ENCODE measurements at regions not wholly inside any gene's neighbourhood (a gene's known extent, or its start where the extent isn't known, plus 50 kb on each side); places are given as distances from the start of the nearest gene placed in this dataset.

DNA sequence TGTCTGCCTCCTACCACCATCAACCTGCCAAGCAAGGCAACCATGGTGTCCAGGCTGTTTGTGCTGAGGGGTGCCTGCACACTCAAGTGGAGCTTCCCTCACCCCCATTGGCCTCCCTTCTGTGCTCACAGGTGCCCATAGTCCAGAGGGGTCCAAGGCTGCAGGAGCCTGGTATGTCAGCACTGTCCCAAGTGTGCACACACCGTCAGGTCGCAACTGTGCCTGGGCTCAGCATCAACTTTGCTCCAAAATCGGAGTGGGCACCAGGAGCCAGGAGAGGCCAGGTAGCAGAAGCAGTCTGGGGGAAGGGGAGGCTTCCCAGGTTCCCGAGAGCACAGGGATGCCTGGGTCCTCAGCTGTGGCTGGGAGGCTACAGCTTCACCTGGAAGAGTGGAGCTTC, 1528.2 kb upstream of the SLC39A10 start:
- H3K36me3 ChIP-seq (ENCODE audit: control insufficient read depth in 1 of 2, insufficient read depth in 2 of 2, low read length in 1 of 2): no peaks in the 10 kb centered on the region
- no peaks in the 10 kb centered on the region for H3K4me1 ChIP-seq (ENCODE audit: control insufficient read depth in 1 of 2, insufficient read depth in 2 of 2, low read length in 2 of 2)
- no peak overlapping the region for H3K4me3 ChIP-seq (ENCODE audit: low read length in 2 of 2)
- no peak overlapping the region for H3K27ac ChIP-seq (ENCODE audit: low read depth in 1 of 2, low read length in 2 of 2)
- no peaks in the 10 kb centered on the region for H3K9me3 ChIP-seq (ENCODE audit: control insufficient read depth, low read length)
- peak; percentile 38 for ATAC-seq (ENCODE audit: low FRiP score)
- no peak for DNase-seq
- WGBS, 2 donors: 85 to 86% methylated on average over 4 of the region's 4 CpGs
- no peaks in the 10 kb centered on the region for H3K27me3 ChIP-seq (ENCODE audit: control insufficient read depth in 1 of 2, insufficient read depth in 2 of 2, low read length in 1 of 2)
- intact Hi-C loops (cut with DNase I): no loop called here

DNA sequence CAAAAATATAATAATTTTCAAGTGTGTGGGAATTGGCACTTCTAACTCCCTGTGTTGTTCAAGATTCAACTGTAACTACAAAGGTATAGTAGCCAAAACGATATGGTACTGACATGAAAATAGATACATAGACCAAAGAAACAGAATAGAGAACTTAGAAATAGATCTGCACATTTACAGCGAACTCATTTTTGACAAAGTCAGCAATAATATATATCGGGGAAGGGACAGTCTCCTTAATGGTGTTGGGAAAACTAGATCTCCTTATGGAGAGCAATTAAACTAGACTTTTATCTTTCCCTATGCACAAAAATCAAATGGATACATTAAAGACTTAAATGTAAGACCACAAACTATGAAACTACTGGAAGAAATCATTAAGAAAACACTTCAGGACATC, 1530.6 kb upstream of the SLC39A10 start:
- Histone ChIP-seq H3K27ac (ENCODE audit: low read depth in 1 of 2, low read length in 2 of 2) (no peak overlapping the region), H3K4me1 (ENCODE audit: control insufficient read depth in 1 of 2, insufficient read depth in 2 of 2, low read length in 2 of 2) (no peaks in the 10 kb centered on the region), H3K4me3 (ENCODE audit: low read length in 2 of 2) (no peak overlapping the region), H3K9me3 (ENCODE audit: control insufficient read depth, low read length) (no peaks in the 10 kb centered on the region), H3K27me3 (ENCODE audit: control insufficient read depth in 1 of 2, insufficient read depth in 2 of 2, low read length in 1 of 2) (no peaks in the 10 kb centered on the region), H3K36me3 (ENCODE audit: control insufficient read depth in 1 of 2, insufficient read depth in 2 of 2, low read length in 1 of 2) (no peaks in the 10 kb centered on the region)
- intact Hi-C loops (cut with DNase I): no loop called here
- DNase-seq: no peak
- no peak for ATAC-seq (ENCODE audit: low FRiP score)
- 83 to 87% methylated on average over 3 of the region's 3 CpGs for WGBS, 2 donors

DNA sequence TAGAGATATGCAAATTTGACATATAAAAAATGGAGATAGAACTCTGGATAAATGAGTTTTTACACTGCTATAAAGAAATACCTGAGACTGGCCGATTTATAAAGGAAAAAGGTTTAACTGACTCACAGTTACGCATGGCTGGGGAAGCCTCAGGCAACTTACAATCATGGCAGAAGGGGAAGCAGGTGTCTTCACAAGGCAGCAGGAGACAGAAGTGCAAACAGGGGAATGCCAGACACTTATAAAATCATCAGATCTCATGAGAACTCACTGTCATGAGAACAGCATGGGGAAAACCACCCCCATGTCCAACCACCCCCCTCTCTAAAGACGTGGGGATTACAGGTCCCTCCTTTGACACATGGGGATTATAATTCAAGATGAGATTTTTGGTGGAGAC, 1540.2 kb upstream of the SLC39A10 start:
- whole genome bisulfite sequencing, 2 donors: 63 to 68% methylated on average over 3 of the region's 3 CpGs
- Histone ChIP-seq H3K9me3 (ENCODE audit: control insufficient read depth, low read length) (no peaks in the 10 kb centered on the region), H3K4me1 (ENCODE audit: control insufficient read depth in 1 of 2, insufficient read depth in 2 of 2, low read length in 2 of 2) (no peaks in the 10 kb centered on the region), H3K36me3 (ENCODE audit: control insufficient read depth in 1 of 2, insufficient read depth in 2 of 2, low read length in 1 of 2) (no peaks in the 10 kb centered on the region), H3K4me3 (ENCODE audit: low read length in 2 of 2) (no peak overlapping the region), H3K27ac (ENCODE audit: low read depth in 1 of 2, low read length in 2 of 2) (no peak overlapping the region), H3K27me3 (ENCODE audit: control insufficient read depth in 1 of 2, insufficient read depth in 2 of 2, low read length in 1 of 2) (no peaks in the 10 kb centered on the region)
- no peak for DNase-seq
- no peak for ATAC-seq (ENCODE audit: low FRiP score)
- intact Hi-C loops (cut with DNase I): no loop called here

DNA sequence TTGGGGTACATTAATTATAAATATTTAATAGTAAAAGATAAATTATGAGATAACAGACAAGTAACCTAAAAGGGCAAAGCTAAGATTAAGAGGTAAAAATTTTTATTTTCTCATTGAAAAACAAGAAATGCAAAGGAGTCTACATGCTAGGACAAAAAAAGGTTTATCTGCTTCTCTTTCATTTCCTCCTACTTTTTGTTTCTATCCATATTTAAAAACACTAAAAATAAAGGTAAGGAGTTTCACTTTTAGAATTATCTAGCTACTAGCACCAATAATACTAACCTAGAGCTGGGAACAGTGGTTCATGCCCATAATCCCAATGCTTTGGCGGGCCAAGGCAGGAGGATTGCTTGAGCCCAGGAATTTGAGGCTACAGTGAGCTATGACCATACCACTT, 1551.7 kb upstream of the SLC39A10 start:
- no peak overlapping the region for H3K27ac ChIP-seq (ENCODE audit: low read depth in 1 of 2, low read length in 2 of 2)
- ATAC-seq (ENCODE audit: low FRiP score) (no peak), DNase-seq (no peak)
- no peaks in the 10 kb centered on the region for H3K4me1 ChIP-seq (ENCODE audit: control insufficient read depth in 1 of 2, insufficient read depth in 2 of 2, low read length in 2 of 2)
- H3K4me3 ChIP-seq (ENCODE audit: low read length in 2 of 2): no peak overlapping the region
- no peaks in the 10 kb centered on the region for H3K27me3 ChIP-seq (ENCODE audit: control insufficient read depth in 1 of 2, insufficient read depth in 2 of 2, low read length in 1 of 2)
- no peaks in the 10 kb centered on the region for H3K36me3 ChIP-seq (ENCODE audit: control insufficient read depth in 1 of 2, insufficient read depth in 2 of 2, low read length in 1 of 2)
- WGBS, 2 donors: 96% methylated on average over 1 of the region's 1 CpG
- H3K9me3 ChIP-seq (ENCODE audit: control insufficient read depth, low read length): no peaks in the 10 kb centered on the region
- intact Hi-C loops (cut with DNase I): no loop called here

DNA sequence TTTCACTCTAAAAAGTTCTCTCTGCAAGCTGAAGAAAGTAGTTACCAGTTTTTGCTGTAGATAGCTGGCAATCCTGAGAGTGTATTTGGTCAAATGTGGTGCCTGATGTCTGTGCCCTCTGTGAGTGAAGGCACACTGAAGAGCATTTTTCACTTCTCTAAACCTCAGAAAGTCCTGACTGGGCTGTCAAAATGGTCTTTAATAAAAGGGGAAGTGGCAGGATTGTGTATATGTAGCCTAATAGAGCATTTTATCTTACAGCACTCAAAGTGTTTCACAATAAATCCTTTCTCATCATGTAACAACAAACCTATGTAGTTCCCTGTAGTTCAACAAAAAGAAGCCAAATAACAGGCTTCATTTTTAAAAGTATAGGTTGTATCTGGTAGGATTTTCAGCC, 1552.3 kb upstream of the SLC39A10 start:
- H3K27me3 ChIP-seq (ENCODE audit: control insufficient read depth in 1 of 2, insufficient read depth in 2 of 2, low read length in 1 of 2): no peaks in the 10 kb centered on the region
- H3K4me1 ChIP-seq (ENCODE audit: control insufficient read depth in 1 of 2, insufficient read depth in 2 of 2, low read length in 2 of 2): no peaks in the 10 kb centered on the region
- H3K27ac ChIP-seq (ENCODE audit: low read depth in 1 of 2, low read length in 2 of 2): no peak overlapping the region
- DNase-seq (no peak), ATAC-seq (ENCODE audit: low FRiP score) (no peak)
- no peak overlapping the region for H3K4me3 ChIP-seq (ENCODE audit: low read length in 2 of 2)
- intact Hi-C loops (cut with DNase I): no loop called here
- H3K9me3 ChIP-seq (ENCODE audit: control insufficient read depth, low read length): no peaks in the 10 kb centered on the region
- H3K36me3 ChIP-seq (ENCODE audit: control insufficient read depth in 1 of 2, insufficient read depth in 2 of 2, low read length in 1 of 2): no peaks in the 10 kb centered on the region

DNA sequence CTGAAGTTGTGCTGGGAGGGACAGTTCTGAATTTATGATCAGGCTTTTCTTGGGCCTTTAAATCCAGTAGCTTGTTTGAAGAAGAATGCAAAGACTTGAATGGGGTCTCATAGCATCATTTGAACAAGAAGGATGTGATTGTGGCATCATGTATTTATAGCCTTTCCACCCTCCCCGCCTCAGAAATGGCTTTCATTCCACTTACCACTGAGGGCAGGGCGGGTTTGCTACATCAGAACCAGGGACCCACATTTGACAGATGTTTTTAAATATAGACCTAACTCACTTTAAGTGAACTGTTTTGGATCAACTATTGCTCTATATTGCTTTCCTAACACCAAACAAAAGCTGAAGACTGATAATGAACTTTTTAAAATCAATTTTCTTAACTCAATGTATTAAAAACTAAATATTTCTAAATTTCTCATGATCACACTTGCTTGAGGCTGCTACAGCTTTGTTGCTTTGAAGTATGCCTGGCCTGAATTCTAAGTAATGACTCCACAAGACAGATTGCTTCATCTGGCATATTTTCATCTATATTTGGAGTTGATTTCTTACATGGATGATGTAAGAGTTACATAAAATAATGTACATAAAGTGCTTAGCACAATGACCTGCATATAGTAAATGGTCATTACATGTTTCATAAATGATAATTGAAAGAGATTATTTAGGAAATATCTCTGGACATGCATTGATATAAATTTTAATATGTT, 1552.9 kb upstream of the SLC39A10 start:
- ATAC-seq (ENCODE audit: low FRiP score) (no peak), DNase-seq (no peak)
- H3K27me3 ChIP-seq (ENCODE audit: control insufficient read depth in 1 of 2, insufficient read depth in 2 of 2, low read length in 1 of 2): no peaks in the 10 kb centered on the region
- H3K4me3 ChIP-seq (ENCODE audit: low read length in 2 of 2): no peak overlapping the region
- intact Hi-C loops (cut with DNase I): no loop called here
- H3K36me3 ChIP-seq (ENCODE audit: control insufficient read depth in 1 of 2, insufficient read depth in 2 of 2, low read length in 1 of 2): no peaks in the 10 kb centered on the region
- no peak overlapping the region for H3K27ac ChIP-seq (ENCODE audit: low read depth in 1 of 2, low read length in 2 of 2)
- H3K4me1 ChIP-seq (ENCODE audit: control insufficient read depth in 1 of 2, insufficient read depth in 2 of 2, low read length in 2 of 2): no peaks in the 10 kb centered on the region
- no peaks in the 10 kb centered on the region for H3K9me3 ChIP-seq (ENCODE audit: control insufficient read depth, low read length)
- WGBS, 2 donors: 39 to 62% methylated on average over 2 of the region's 2 CpGs

DNA sequence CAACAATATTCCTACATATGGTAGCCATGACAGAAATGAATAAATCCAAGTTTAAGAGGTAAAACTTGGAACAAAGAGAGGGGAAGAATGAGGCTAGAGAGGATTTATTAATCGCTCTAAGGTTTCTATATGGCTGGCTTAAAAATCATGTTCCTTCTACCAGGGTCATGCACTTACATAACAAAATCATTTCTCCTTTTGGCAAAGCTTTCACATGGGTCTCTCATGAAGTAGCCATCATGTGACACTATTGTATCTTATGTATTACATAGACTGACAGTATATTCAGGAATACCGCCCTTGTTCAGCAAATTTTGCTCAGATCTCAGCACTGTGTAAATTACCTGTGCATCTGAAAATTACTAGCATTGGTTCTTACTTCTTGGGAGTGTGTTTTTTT, 1554.5 kb upstream of the SLC39A10 start:
- Histone ChIP-seq H3K27me3 (ENCODE audit: control insufficient read depth in 1 of 2, insufficient read depth in 2 of 2, low read length in 1 of 2) (no peaks in the 10 kb centered on the region), H3K4me1 (ENCODE audit: control insufficient read depth in 1 of 2, insufficient read depth in 2 of 2, low read length in 2 of 2) (no peaks in the 10 kb centered on the region), H3K9me3 (ENCODE audit: control insufficient read depth, low read length) (no peaks in the 10 kb centered on the region), H3K27ac (ENCODE audit: low read depth in 1 of 2, low read length in 2 of 2) (no peak overlapping the region), H3K36me3 (ENCODE audit: control insufficient read depth in 1 of 2, insufficient read depth in 2 of 2, low read length in 1 of 2) (no peaks in the 10 kb centered on the region), H3K4me3 (ENCODE audit: low read length in 2 of 2) (no peak overlapping the region)
- WGBS, 2 donors: 95 to 97% methylated on average over 2 of the region's 2 CpGs
- DNase-seq (no peak), ATAC-seq (ENCODE audit: low FRiP score) (no peak)
- intact Hi-C loops (cut with DNase I): no loop called here

DNA sequence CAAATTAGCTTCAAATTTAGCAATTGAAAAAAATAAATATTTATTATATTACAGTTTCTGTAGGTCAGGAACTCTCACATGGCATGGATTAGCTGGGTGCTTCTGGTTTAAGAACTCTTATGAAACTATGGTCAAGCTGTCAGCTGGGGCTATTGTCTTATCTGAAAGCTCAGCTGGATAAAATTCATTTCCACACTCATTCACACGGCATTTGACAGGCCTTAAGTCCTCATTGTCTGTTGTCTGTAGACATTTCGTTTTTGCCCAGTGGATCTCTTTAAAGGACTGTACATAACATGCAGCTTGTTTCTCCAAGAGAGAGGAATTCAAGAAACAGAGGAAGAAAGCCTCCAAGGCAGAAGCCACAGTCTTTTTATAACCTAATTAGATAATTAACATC, 1556.8 kb upstream of the SLC39A10 start:
- Histone ChIP-seq H3K9me3 (ENCODE audit: control insufficient read depth, low read length) (no peaks in the 10 kb centered on the region), H3K4me1 (ENCODE audit: control insufficient read depth in 1 of 2, insufficient read depth in 2 of 2, low read length in 2 of 2) (no peaks in the 10 kb centered on the region), H3K36me3 (ENCODE audit: control insufficient read depth in 1 of 2, insufficient read depth in 2 of 2, low read length in 1 of 2) (no peaks in the 10 kb centered on the region), H3K27ac (ENCODE audit: low read depth in 1 of 2, low read length in 2 of 2) (no peak overlapping the region), H3K27me3 (ENCODE audit: control insufficient read depth in 1 of 2, insufficient read depth in 2 of 2, low read length in 1 of 2) (no peaks in the 10 kb centered on the region), H3K4me3 (ENCODE audit: low read length in 2 of 2) (no peak overlapping the region)
- no peak for DNase-seq
- WGBS, 2 donors: 48 to 59% methylated on average over 2 of the region's 2 CpGs
- intact Hi-C loops (cut with DNase I): no loop called here
- ATAC-seq (ENCODE audit: low FRiP score): no peak

DNA sequence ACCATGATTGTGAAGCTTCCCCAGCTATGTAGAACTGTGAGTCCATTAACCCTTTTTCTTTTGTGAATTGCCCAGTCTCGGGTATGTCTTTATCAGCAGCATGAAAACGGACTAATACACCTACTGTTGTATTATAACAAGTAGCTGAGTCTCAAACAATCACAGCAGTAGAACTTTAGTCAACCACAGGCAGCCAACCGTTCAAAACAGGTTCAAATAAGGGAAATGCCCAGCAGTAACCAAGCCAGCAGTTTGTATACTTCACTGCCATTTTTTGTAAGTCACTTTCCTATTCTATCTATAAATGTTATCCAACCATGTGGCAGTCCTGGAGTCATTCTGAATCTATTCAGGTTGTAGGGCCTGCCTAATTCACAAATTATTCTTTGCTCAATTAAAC, 1560.6 kb upstream of the SLC39A10 start:
- DNase-seq: no peak
- Histone ChIP-seq H3K9me3 (ENCODE audit: control insufficient read depth, low read length) (no peaks in the 10 kb centered on the region), H3K4me1 (ENCODE audit: control insufficient read depth in 1 of 2, insufficient read depth in 2 of 2, low read length in 2 of 2) (no peaks in the 10 kb centered on the region), H3K27me3 (ENCODE audit: control insufficient read depth in 1 of 2, insufficient read depth in 2 of 2, low read length in 1 of 2) (no peaks in the 10 kb centered on the region), H3K4me3 (ENCODE audit: low read length in 2 of 2) (no peak overlapping the region), H3K27ac (ENCODE audit: low read depth in 1 of 2, low read length in 2 of 2) (no peak overlapping the region), H3K36me3 (ENCODE audit: control insufficient read depth in 1 of 2, insufficient read depth in 2 of 2, low read length in 1 of 2) (no peaks in the 10 kb centered on the region)
- no peak for ATAC-seq (ENCODE audit: low FRiP score)
- 18 to 22% methylated on average over 3 of the region's 3 CpGs for WGBS, 2 donors
- intact Hi-C loops (cut with DNase I): no loop called here

All from aorta (tissue), 5 donors.